OCI-LY3 (cell line): ENCODE measurements at regions not wholly inside any gene's neighbourhood (a gene's known extent, or its start where the extent isn't known, plus 50 kb on each side); places are given as distances from the start of the nearest gene placed in this dataset.

Experiments
- EZH2phosphoT487 ChIP-seq: fragments of 200-600 bp; shearing (Covaris generic); IDR thresholded peaks from 2 replicates; pipeline ENCODE4 v1.6.1; 2018; ENCODE audit warnings: antibody characterized with exemption, mixed run types, low read depth
- TF ChIP-seq, protein P1 (sequence below): fragments of 200-600, 300-600 bp; sonication (generic); IDR thresholded peaks from 2 replicates; pipeline ENCODE4 v1.5.1; 2014; ENCODE audit warnings: antibody characterized with exemption, low read length, low read depth

DNA sequence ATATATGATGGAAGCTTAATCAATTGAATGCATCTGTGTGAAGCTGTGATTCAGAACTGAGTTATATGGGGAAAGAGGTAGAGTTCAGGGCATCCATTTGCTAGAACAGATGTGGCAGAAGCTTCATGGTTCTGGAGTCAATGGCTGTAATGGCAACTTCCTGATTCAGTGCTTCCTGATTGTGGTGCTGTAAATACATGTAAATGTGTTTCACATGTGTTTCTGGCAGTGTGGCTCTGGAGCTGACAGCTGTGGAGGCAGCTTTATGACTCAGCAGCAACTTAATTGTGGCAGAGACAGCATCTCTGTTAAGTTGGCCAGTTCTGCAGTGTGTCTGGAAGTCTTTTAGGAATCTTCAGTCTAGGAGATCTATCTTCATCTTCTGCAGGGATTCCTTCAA is 226.6 kb upstream of the ZRANB2 start:
- TF ChIP-seq, protein P1, sequence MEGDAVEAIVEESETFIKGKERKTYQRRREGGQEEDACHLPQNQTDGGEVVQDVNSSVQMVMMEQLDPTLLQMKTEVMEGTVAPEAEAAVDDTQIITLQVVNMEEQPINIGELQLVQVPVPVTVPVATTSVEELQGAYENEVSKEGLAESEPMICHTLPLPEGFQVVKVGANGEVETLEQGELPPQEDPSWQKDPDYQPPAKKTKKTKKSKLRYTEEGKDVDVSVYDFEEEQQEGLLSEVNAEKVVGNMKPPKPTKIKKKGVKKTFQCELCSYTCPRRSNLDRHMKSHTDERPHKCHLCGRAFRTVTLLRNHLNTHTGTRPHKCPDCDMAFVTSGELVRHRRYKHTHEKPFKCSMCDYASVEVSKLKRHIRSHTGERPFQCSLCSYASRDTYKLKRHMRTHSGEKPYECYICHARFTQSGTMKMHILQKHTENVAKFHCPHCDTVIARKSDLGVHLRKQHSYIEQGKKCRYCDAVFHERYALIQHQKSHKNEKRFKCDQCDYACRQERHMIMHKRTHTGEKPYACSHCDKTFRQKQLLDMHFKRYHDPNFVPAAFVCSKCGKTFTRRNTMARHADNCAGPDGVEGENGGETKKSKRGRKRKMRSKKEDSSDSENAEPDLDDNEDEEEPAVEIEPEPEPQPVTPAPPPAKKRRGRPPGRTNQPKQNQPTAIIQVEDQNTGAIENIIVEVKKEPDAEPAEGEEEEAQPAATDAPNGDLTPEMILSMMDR = no peak
- TF ChIP-seq EZH2phosphoT487 = no peak
